ENCODE measurements at regions not wholly inside any gene's neighbourhood (a gene's known extent, or its start where the extent isn't known, plus 50 kb on each side); places are given as distances from the start of the nearest gene placed in this dataset.

DNA sequence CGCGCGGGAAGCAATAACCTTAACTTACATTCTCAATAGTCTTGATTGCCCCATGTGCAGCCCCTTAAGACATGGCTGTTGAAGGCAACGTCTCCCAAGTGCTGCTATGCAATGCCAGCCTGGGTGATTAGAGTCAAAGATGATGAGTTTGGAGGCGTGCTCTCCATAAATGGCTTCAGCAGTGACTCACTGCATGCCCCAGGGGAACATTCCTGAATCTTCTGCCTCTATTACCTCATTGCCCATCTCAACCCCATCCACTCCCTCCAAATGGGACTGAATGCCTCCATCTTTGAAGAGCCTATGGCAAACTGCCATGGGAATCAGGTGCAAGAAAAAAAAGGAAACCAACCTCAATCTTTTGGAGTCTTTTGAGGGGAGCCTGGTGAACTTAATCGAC, 282.8 kb downstream of the SNX10 start:
- TF ChIP-seq, protein P1, sequence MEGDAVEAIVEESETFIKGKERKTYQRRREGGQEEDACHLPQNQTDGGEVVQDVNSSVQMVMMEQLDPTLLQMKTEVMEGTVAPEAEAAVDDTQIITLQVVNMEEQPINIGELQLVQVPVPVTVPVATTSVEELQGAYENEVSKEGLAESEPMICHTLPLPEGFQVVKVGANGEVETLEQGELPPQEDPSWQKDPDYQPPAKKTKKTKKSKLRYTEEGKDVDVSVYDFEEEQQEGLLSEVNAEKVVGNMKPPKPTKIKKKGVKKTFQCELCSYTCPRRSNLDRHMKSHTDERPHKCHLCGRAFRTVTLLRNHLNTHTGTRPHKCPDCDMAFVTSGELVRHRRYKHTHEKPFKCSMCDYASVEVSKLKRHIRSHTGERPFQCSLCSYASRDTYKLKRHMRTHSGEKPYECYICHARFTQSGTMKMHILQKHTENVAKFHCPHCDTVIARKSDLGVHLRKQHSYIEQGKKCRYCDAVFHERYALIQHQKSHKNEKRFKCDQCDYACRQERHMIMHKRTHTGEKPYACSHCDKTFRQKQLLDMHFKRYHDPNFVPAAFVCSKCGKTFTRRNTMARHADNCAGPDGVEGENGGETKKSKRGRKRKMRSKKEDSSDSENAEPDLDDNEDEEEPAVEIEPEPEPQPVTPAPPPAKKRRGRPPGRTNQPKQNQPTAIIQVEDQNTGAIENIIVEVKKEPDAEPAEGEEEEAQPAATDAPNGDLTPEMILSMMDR (IDR thresholded peaks at IDR 0.05) = no peak
- no peak for TF ChIP-seq POLR2A (IDR thresholded peaks at IDR 0.05)

All from Peyer's patch (tissue), 4 donors.